ENCODE measurements at regions not wholly inside any gene's neighbourhood (a gene's known extent, or its start where the extent isn't known, plus 50 kb on each side); places are given as distances from the start of the nearest gene placed in this dataset.
"Not testable (repeated sequence)": the region's sequence is repeated elsewhere in the genome, so short reads cannot be mapped to it uniquely, and the experiment has no call there.

- no peak for DNase-seq (ENCODE audit: low read depth, low spot score)
- TF ChIP-seq YY1 (IDR thresholded peaks at IDR 0.05; ENCODE audit: insufficient read depth, insufficient read length) (no peak), SUZ12 (IDR thresholded peaks at IDR 0.05; ENCODE audit: extremely low read depth, insufficient read depth, insufficient read length) (no peak), ZNF274 (IDR thresholded peaks at IDR 0.05; ENCODE audit: low read depth, low read length) (no peak)
- H3K9me3 ChIP-seq (ENCODE audit: insufficient read depth, low read length), result 0 out of 2 replicates have a peak, but pooled peaks cover 5% of the 10 kb centered on the region
These were observed 122.1 kb upstream of the XIRP2 start for GRCh38 chr2:166766220-166766619.

DNA sequence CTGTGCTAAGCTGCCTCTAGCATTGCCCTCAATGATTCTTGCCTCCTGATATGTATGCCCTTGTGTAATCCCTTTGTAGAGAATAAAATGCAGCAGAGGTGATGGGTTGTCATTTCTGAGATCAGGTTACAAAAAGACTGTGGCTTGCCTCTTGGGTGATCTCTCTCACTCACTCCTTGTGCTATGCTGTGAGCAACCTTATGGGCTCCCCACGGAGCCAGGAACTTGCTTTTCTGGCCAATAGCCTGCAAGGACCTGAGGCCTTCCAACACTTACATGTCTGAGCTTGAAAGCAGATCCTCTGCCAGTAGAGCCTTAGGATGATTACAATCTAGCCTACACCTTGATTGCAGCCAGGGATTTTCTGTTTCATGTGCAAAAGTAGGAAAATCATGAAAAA is 123.1 kb upstream of the XIRP2 start:
- no peak for DNase-seq (ENCODE audit: low read depth, low spot score)
- no peak overlapping the region for H3K4me3 ChIP-seq (ENCODE audit: insufficient read length, low read depth)
- no peaks in the 10 kb centered on the region for H3K4me1 ChIP-seq (ENCODE audit: insufficient read depth, insufficient read length)
- H3K9me3 ChIP-seq (ENCODE audit: insufficient read depth, low read length), result 0 out of 2 replicates have a peak, but pooled peaks cover 5% of the 10 kb centered on the region
- TF ChIP-seq SUZ12 (IDR thresholded peaks at IDR 0.05; ENCODE audit: extremely low read depth, insufficient read depth, insufficient read length), result no peak
- TF ChIP-seq YY1 (IDR thresholded peaks at IDR 0.05; ENCODE audit: insufficient read depth, insufficient read length), result no peak
- no peak for TF ChIP-seq ZNF274 (IDR thresholded peaks at IDR 0.05; ENCODE audit: low read depth, low read length)
- no peaks in the 10 kb centered on the region for H3K36me3 ChIP-seq (ENCODE audit: insufficient read depth, insufficient read length, low read length)
- no peak overlapping the region for H3K9ac ChIP-seq (ENCODE audit: insufficient read length, low read depth)
- H3K27me3 ChIP-seq (ENCODE audit: insufficient read depth, insufficient read length), result no peaks in the 10 kb centered on the region

More at GRCh38 chr2:166766220-166766619, 122.1 kb upstream of the XIRP2 start:
- H3K4me1 ChIP-seq (ENCODE audit: insufficient read depth, insufficient read length), result no peaks in the 10 kb centered on the region
- H3K4me3 ChIP-seq (ENCODE audit: insufficient read length, low read depth), result no peak overlapping the region
- no peaks in the 10 kb centered on the region for H3K36me3 ChIP-seq (ENCODE audit: insufficient read depth, insufficient read length, low read length)
- H3K27me3 ChIP-seq (ENCODE audit: insufficient read depth, insufficient read length), result no peaks in the 10 kb centered on the region
- no peak overlapping the region for H3K9ac ChIP-seq (ENCODE audit: insufficient read length, low read depth)

DNA sequence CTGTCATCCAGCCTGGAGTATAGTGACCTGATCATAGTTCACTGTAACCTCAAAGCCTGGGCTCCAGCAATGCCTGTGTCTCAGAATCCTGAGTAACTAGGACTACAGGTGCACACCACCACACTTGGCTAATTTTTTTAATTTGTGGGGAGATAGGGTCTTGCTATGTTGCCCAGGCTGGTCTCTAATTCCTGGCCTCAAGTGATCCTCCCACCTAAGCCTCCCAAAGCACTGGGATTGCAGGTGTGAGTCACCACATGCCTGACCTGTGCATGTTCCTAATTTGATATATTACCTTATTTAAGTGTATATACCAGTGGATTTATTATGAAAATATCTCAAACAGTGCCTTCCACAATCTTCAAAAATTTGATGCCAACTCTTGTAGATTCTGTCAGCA is 123.6 kb upstream of the XIRP2 start:
- Histone ChIP-seq H3K4me1 (ENCODE audit: insufficient read depth, insufficient read length) (no peaks in the 10 kb centered on the region), H3K36me3 (ENCODE audit: insufficient read depth, insufficient read length, low read length) (no peaks in the 10 kb centered on the region), H3K9ac (ENCODE audit: insufficient read length, low read depth) (no peak overlapping the region), H3K27me3 (ENCODE audit: insufficient read depth, insufficient read length) (no peaks in the 10 kb centered on the region), H3K4me3 (ENCODE audit: insufficient read length, low read depth) (no peak overlapping the region), H3K9me3 (ENCODE audit: insufficient read depth, low read length) (0 out of 2 replicates have a peak, but pooled peaks cover 5% of the 10 kb centered on the region)
- DNase-seq (ENCODE audit: low read depth, low spot score), result no peak
- TF ChIP-seq ZNF274 (IDR thresholded peaks at IDR 0.05; ENCODE audit: low read depth, low read length), result no peak
- TF ChIP-seq SUZ12 (IDR thresholded peaks at IDR 0.05; ENCODE audit: extremely low read depth, insufficient read depth, insufficient read length), result no peak
- TF ChIP-seq YY1 (IDR thresholded peaks at IDR 0.05; ENCODE audit: insufficient read depth, insufficient read length), result no peak

GRCh38 chr2:166764216-166764615 is 124.1 kb upstream of the XIRP2 start:
- no peak for TF ChIP-seq SUZ12 (IDR thresholded peaks at IDR 0.05; ENCODE audit: extremely low read depth, insufficient read depth, insufficient read length)
- TF ChIP-seq ZNF274 (IDR thresholded peaks at IDR 0.05; ENCODE audit: low read depth, low read length), result no peak
- no peak for TF ChIP-seq YY1 (IDR thresholded peaks at IDR 0.05; ENCODE audit: insufficient read depth, insufficient read length)
- H3K4me1 ChIP-seq (ENCODE audit: insufficient read depth, insufficient read length), result no peaks in the 10 kb centered on the region
- peak; percentile 35 for DNase-seq (ENCODE audit: low read depth, low spot score)
- no peaks in the 10 kb centered on the region for H3K36me3 ChIP-seq (ENCODE audit: insufficient read depth, insufficient read length, low read length)
- no peak overlapping the region for H3K9ac ChIP-seq (ENCODE audit: insufficient read length, low read depth)
- H3K4me3 ChIP-seq (ENCODE audit: insufficient read length, low read depth), result no peak overlapping the region
- H3K27me3 ChIP-seq (ENCODE audit: insufficient read depth, insufficient read length), result no peaks in the 10 kb centered on the region
- H3K9me3 ChIP-seq (ENCODE audit: insufficient read depth, low read length), result 0 out of 2 replicates have a peak, but pooled peaks cover 5% of the 10 kb centered on the region

DNA sequence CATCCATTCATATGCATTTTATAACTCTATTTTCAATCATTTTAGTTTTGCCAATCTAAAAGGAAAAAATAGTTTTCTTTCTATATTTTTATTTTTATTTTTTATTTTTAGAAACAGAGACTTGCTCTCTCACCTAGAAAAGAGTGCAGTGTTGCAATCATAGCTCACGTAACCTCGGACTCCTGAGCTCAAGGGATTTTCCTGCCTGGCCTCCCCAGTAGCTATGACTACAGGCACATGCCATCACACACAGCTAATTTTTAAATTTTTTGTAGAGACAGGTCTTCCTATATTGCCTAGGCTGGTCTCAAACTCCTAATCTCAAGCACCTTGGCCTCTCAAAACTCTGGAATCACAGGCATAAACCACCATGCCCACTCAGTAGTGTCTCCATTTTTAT is 125.5 kb upstream of the XIRP2 start:
- no peak for TF ChIP-seq ZNF274 (IDR thresholded peaks at IDR 0.05; ENCODE audit: low read depth, low read length)
- no peak for TF ChIP-seq SUZ12 (IDR thresholded peaks at IDR 0.05; ENCODE audit: extremely low read depth, insufficient read depth, insufficient read length)
- no peak for TF ChIP-seq YY1 (IDR thresholded peaks at IDR 0.05; ENCODE audit: insufficient read depth, insufficient read length)
- no peak for DNase-seq (ENCODE audit: low read depth, low spot score)
- H3K4me1 ChIP-seq (ENCODE audit: insufficient read depth, insufficient read length), result no peaks in the 10 kb centered on the region
- H3K9me3 ChIP-seq (ENCODE audit: insufficient read depth, low read length), result 0 out of 2 replicates have a peak, but pooled peaks cover 5% of the 10 kb centered on the region
- no peaks in the 10 kb centered on the region for H3K27me3 ChIP-seq (ENCODE audit: insufficient read depth, insufficient read length)
- H3K36me3 ChIP-seq (ENCODE audit: insufficient read depth, insufficient read length, low read length), result no peaks in the 10 kb centered on the region
- no peak overlapping the region for H3K4me3 ChIP-seq (ENCODE audit: insufficient read length, low read depth)
- no peak overlapping the region for H3K9ac ChIP-seq (ENCODE audit: insufficient read length, low read depth)

GRCh38 chr2:166758956-166759355 is 129.3 kb upstream of the XIRP2 start:
- H3K36me3 ChIP-seq (ENCODE audit: insufficient read depth, insufficient read length, low read length), result no peaks in the 10 kb centered on the region
- no peak for DNase-seq (ENCODE audit: low read depth, low spot score)
- no peak overlapping the region for H3K4me3 ChIP-seq (ENCODE audit: insufficient read length, low read depth)
- H3K4me1 ChIP-seq (ENCODE audit: insufficient read depth, insufficient read length), result no peaks in the 10 kb centered on the region
- H3K27me3 ChIP-seq (ENCODE audit: insufficient read depth, insufficient read length), result no peaks in the 10 kb centered on the region
- no peaks in the 10 kb centered on the region for H3K9me3 ChIP-seq (ENCODE audit: insufficient read depth, low read length)
- H3K9ac ChIP-seq (ENCODE audit: insufficient read length, low read depth), result no peak overlapping the region
- TF ChIP-seq ZNF274 (IDR thresholded peaks at IDR 0.05; ENCODE audit: low read depth, low read length) (no peak), YY1 (IDR thresholded peaks at IDR 0.05; ENCODE audit: insufficient read depth, insufficient read length) (no peak), SUZ12 (IDR thresholded peaks at IDR 0.05; ENCODE audit: extremely low read depth, insufficient read depth, insufficient read length) (no peak)

GRCh38 chr2:166750624-166751023 is 137.7 kb upstream of the XIRP2 start:
- Histone ChIP-seq H3K9me3 (ENCODE audit: insufficient read depth, low read length) (0 out of 2 replicates have a peak, but pooled peaks cover under 1% of the 10 kb centered on the region), H3K27me3 (ENCODE audit: insufficient read depth, insufficient read length) (no peaks in the 10 kb centered on the region), H3K4me1 (ENCODE audit: insufficient read depth, insufficient read length) (no peaks in the 10 kb centered on the region), H3K9ac (ENCODE audit: insufficient read length, low read depth) (no peak overlapping the region), H3K36me3 (ENCODE audit: insufficient read depth, insufficient read length, low read length) (no peaks in the 10 kb centered on the region), H3K4me3 (ENCODE audit: insufficient read length, low read depth) (no peak overlapping the region)
- TF ChIP-seq YY1 (IDR thresholded peaks at IDR 0.05; ENCODE audit: insufficient read depth, insufficient read length) (no peak), SUZ12 (IDR thresholded peaks at IDR 0.05; ENCODE audit: extremely low read depth, insufficient read depth, insufficient read length) (no peak), ZNF274 (IDR thresholded peaks at IDR 0.05; ENCODE audit: low read depth, low read length) (no peak)
- no peak for DNase-seq (ENCODE audit: low read depth, low spot score)

- H3K9me3 ChIP-seq (ENCODE audit: insufficient read depth, low read length), result peaks cover 39% of the 10 kb centered on the region
- not testable (repeated sequence) for H3K36me3 ChIP-seq (ENCODE audit: insufficient read depth, insufficient read length, low read length); H3K27me3 ChIP-seq (ENCODE audit: insufficient read depth, insufficient read length); H3K4me3 ChIP-seq (ENCODE audit: insufficient read length, low read depth); H3K4me1 ChIP-seq (ENCODE audit: insufficient read depth, insufficient read length); DNase-seq (ENCODE audit: low read depth, low spot score); H3K9ac ChIP-seq (ENCODE audit: insufficient read length, low read depth)
These were observed 144.2 kb upstream of the XIRP2 start for GRCh38 chr2:166744117-166744516.

GRCh38 chr2:166743482-166743881 is 144.8 kb upstream of the XIRP2 start:
- H3K36me3 ChIP-seq (ENCODE audit: insufficient read depth, insufficient read length, low read length); H3K9ac ChIP-seq (ENCODE audit: insufficient read length, low read depth); H3K27me3 ChIP-seq (ENCODE audit: insufficient read depth, insufficient read length); H3K4me1 ChIP-seq (ENCODE audit: insufficient read depth, insufficient read length); DNase-seq (ENCODE audit: low read depth, low spot score); H3K4me3 ChIP-seq (ENCODE audit: insufficient read length, low read depth): not testable (repeated sequence)
- H3K9me3 ChIP-seq (ENCODE audit: insufficient read depth, low read length), result peaks cover 44% of the 10 kb centered on the region

Data from NT2/D1 (cell line).